Cardiac muscle cell (in vitro differentiated cells and primary cell): ENCODE measurements at regions not wholly inside any gene's neighbourhood (a gene's known extent, or its start where the extent isn't known, plus 50 kb on each side); places are given as distances from the start of the nearest gene placed in this dataset.

Experiments used
- DNase-seq, 2 donors: peaks; one replicate each; pipeline versions ENCODE4 v3.0.0 to v3.0.0-alpha.2; 2010 to 2017; ENCODE audit warnings: low read depth in 1 of 2, low spot score in 1 of 2
- H3K27ac ChIP-seq: fragments of 200-600 bp; sonication (generic); 2 replicates; pipeline ENCODE4 v1.5.1; 2016
- H3K27me3 ChIP-seq: fragments of 200-600 bp; sonication (generic); 2 replicates; pipeline ENCODE4 v1.6.0; 2016; ENCODE audit warnings: control low read depth
- H3K36me3 ChIP-seq: fragments of 200-600 bp; sonication (generic); 2 replicates; pipeline ENCODE4 v1.5.1; 2016; ENCODE audit warnings: control low read depth
- H3K4me1 ChIP-seq: fragments of 200-600 bp; sonication (generic); 2 replicates; pipeline ENCODE4 v1.8.1; 2017; ENCODE audit warnings: low read depth, mild to moderate bottlenecking, mixed run types
- H3K4me3 ChIP-seq: fragments of 200-600 bp; sonication (generic); 2 replicates; pipeline ENCODE4 v1.5.1; 2016; ENCODE audit warnings: mild to moderate bottlenecking
- H3K9me3 ChIP-seq: fragments of 200-600 bp; sonication (generic); 2 replicates; pipeline ENCODE4 v1.5.1; 2017; ENCODE audit warnings: low read depth, mild to moderate bottlenecking, control low read depth
- TF ChIP-seq, protein P1 (sequence below): IDR thresholded peaks from 2 replicates; pipeline ENCODE4 v1.5.1; 2012; ENCODE audit warnings: low read depth, mild to moderate bottlenecking, low read length

DNA sequence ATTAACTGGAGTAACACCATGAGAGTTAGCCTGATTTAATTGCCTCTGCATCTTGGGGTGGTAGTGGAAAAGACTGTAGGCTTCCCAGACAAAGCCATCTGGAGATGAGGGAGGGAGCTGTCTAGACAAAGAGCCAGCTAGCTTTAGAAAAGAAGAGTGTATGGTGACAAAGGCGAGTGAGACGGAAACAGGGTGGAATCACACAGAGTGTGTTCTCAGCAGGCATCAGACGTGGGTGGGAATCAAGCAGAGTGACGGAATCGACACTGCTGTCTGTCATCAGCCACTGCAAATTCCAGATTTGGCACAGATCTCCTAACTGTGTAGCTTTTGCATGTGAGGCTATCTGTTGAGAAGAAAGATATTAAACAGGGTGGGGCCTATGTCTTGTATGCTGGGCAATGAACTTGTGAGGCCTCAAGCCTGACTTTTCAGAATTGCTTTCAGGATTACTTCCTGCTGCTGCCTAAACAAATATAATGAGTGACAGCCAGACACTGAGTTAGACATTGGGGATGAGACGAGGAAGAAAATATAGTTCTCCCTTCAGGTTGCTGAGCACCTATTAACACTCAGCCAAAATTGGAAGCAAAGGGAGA, 236.5 kb upstream of the GRIP1 start:
- TF ChIP-seq, protein P1, sequence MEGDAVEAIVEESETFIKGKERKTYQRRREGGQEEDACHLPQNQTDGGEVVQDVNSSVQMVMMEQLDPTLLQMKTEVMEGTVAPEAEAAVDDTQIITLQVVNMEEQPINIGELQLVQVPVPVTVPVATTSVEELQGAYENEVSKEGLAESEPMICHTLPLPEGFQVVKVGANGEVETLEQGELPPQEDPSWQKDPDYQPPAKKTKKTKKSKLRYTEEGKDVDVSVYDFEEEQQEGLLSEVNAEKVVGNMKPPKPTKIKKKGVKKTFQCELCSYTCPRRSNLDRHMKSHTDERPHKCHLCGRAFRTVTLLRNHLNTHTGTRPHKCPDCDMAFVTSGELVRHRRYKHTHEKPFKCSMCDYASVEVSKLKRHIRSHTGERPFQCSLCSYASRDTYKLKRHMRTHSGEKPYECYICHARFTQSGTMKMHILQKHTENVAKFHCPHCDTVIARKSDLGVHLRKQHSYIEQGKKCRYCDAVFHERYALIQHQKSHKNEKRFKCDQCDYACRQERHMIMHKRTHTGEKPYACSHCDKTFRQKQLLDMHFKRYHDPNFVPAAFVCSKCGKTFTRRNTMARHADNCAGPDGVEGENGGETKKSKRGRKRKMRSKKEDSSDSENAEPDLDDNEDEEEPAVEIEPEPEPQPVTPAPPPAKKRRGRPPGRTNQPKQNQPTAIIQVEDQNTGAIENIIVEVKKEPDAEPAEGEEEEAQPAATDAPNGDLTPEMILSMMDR = no peak
- H3K36me3 ChIP-seq = no peaks in the 10 kb centered on the region
- peaks cover 9% of the 10 kb centered on the region for H3K4me1 ChIP-seq
- DNase-seq = no peak
- H3K27ac ChIP-seq = no peak overlapping the region
- no peaks in the 10 kb centered on the region for H3K9me3 ChIP-seq
- no peaks in the 10 kb centered on the region for H3K27me3 ChIP-seq
- no peak overlapping the region for H3K4me3 ChIP-seq

- TF ChIP-seq, protein P1 = no peak
- Histone ChIP-seq H3K27ac (no peak overlapping the region), H3K4me1 (peaks cover 9% of the 10 kb centered on the region), H3K36me3 (no peaks in the 10 kb centered on the region), H3K4me3 (no peak overlapping the region), H3K27me3 (no peaks in the 10 kb centered on the region), H3K9me3 (no peaks in the 10 kb centered on the region)
- peak in 1 of 2 donors; percentile 18 for DNase-seq
These were observed 237.3 kb upstream of the GRIP1 start for GRCh38 chr12:66916189-66916588.

DNA sequence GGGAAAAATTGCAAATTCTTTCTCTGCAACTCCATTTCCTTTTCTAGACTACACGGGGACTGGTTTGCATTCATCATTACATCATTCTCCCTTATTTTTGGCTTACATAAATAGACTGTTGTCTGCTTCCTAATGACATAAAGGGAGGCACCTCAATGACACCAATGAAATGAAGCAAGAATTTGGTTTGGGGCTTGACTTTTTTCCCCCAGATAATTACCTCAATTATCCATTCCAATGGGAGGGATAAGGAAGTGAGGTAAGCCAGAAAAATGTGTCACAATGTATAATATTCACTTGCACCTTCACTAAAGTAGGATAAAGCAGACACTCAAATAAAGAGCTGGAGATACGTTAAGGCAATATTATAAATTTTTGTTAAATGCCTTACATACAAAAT, 240.6 kb upstream of the GRIP1 start:
- TF ChIP-seq, protein P1 = no peak
- Histone ChIP-seq H3K4me1 (peaks cover 9% of the 10 kb centered on the region), H3K4me3 (no peak overlapping the region), H3K27me3 (no peaks in the 10 kb centered on the region), H3K9me3 (no peaks in the 10 kb centered on the region), H3K36me3 (no peaks in the 10 kb centered on the region), H3K27ac (no peak overlapping the region)
- DNase-seq = no peak

DNA sequence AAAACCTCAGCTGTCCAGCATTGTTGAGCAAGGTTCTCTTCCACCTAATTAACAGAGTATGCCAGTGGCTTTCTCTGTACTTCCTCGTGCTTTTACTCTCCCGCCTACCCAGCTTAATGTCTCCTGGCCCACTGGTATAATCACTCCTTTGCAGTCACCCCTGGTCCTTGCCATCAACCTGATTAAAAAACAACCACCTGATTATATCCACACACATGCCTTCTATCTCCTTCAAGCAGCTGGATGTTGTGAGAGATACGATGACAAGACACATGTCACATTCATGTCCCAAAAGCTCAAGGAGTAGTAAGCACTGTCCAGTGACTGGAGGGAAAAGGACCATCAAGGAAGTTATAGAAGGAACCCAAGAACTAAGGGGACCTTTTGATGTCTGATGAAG, 241.3 kb upstream of the GRIP1 start:
- H3K27ac ChIP-seq = no peak overlapping the region
- H3K4me1 ChIP-seq = peaks cover 9% of the 10 kb centered on the region
- no peaks in the 10 kb centered on the region for H3K9me3 ChIP-seq
- no peaks in the 10 kb centered on the region for H3K27me3 ChIP-seq
- no peak for DNase-seq
- TF ChIP-seq, protein P1 = no peak
- no peaks in the 10 kb centered on the region for H3K36me3 ChIP-seq
- no peak overlapping the region for H3K4me3 ChIP-seq

DNA sequence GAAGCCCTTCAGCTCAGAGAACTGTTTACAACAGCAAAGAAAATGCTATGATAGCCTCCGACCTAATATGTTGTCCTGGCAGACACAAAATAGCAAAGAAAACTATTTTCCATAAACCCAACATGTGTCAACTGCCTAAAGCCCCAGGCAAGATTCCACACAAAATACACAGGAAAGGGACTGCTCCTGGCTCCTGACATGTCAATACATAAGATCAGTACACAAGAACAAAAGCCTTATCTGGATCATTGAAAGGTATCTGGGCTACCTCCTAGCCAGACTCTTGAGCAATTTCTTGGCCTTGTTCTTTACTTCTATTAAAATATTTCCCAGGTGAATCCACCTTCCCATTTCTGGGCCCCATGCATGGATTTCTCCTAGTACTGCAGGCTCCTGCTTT, 242.3 kb upstream of the GRIP1 start:
- Histone ChIP-seq H3K27me3 (no peaks in the 10 kb centered on the region), H3K4me1 (peaks cover 3% of the 10 kb centered on the region), H3K36me3 (no peaks in the 10 kb centered on the region), H3K4me3 (no peak overlapping the region), H3K9me3 (no peaks in the 10 kb centered on the region), H3K27ac (no peak overlapping the region)
- TF ChIP-seq, protein P1 = no peak
- DNase-seq = no peak
